Peyer's patch (tissue), 4 donors: ENCODE measurements at regions not wholly inside any gene's neighbourhood (a gene's known extent, or its start where the extent isn't known, plus 50 kb on each side); places are given as distances from the start of the nearest gene placed in this dataset.

Source experiments
- DNase-seq, 3 donors: peaks; one replicate each; pipeline ENCODE4 v3.0.0-alpha.2; 2017 to 2019
- H3K27ac ChIP-seq, 4 donors: fragments of 200-600 bp; sonication (generic); one replicate each; pipeline ENCODE4 v1.5.1; 2016 to 2019
- H3K27me3 ChIP-seq, 2 donors: fragments of 200-600 bp; sonication (generic); one replicate each; pipeline ENCODE4 v1.5.1; 2019
- H3K36me3 ChIP-seq, 3 donors: fragments of 200-600 bp; sonication (generic); one replicate each; pipeline ENCODE4 v1.5.1; 2016 to 2019
- H3K4me1 ChIP-seq, 4 donors: fragments of 200-600 bp; sonication (generic); one replicate each; pipeline ENCODE4 v1.5.1; 2016 to 2019
- H3K4me3 ChIP-seq, 4 donors: fragments of 200-600 bp; sonication (generic); 1 replicate in 3 of 4; 2 replicates in 1 of 4; pipeline ENCODE4 v1.5.1; 2016 to 2019; ENCODE audit warnings: mild to moderate bottlenecking in 1 of 4
- H3K9me3 ChIP-seq, 4 donors: fragments of 200-600 bp; sonication (generic); one replicate each; pipeline ENCODE4 v1.5.1; 2016 to 2019; ENCODE audit warnings: mild to moderate bottlenecking in 1 of 4
- POLR2A ChIP-seq, 2 donors: fragments of 450-650 bp; IDR thresholded peaks; one replicate each; pipeline ENCODE4 v1.5.1; 2017; ENCODE audit warnings: antibody characterized with exemption in 2 of 2, mild to moderate bottlenecking in 2 of 2, moderate library complexity in 2 of 2
- TF ChIP-seq, protein P1 (sequence below), 6 experiments: fragments of 450-650 bp in 4 of 6; fragments of 200-600 bp in 2 of 6; sonication (generic) in 1 of 6; IDR thresholded peaks; one replicate each; pipeline ENCODE4 v1.5.1; 2017 to 2019; ENCODE audit warnings: antibody characterized with exemption in 6 of 6, mild to moderate bottlenecking in 3 of 6, moderate library complexity in 1 of 6

DNA sequence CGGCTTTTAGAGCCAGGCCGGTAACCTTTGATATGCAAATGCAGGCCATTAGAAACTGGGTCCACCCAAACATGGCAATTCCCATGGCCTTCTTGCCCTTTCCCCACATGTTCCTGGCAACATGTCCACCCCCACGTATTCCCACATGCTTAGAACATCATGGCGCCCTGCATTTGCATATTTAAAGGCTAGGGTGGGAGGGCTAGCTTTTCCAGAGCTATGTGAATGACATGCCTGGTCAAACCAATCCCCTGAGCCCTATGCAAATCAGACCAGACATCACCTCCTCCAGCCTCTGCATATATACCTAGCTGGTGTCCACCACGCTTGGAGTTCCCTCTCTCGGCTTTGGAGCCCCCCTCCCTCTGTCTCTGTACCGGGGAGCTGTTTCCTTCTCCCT lies 481.9 kb downstream of the CDH2 start:
- H3K36me3 ChIP-seq = no peaks in the 10 kb centered on the region
- DNase-seq = no peak
- H3K27ac ChIP-seq = no peak overlapping the region
- H3K27me3 ChIP-seq = no peaks in the 10 kb centered on the region
- no peak for TF ChIP-seq POLR2A (IDR thresholded peaks at IDR 0.05)
- TF ChIP-seq, protein P1, sequence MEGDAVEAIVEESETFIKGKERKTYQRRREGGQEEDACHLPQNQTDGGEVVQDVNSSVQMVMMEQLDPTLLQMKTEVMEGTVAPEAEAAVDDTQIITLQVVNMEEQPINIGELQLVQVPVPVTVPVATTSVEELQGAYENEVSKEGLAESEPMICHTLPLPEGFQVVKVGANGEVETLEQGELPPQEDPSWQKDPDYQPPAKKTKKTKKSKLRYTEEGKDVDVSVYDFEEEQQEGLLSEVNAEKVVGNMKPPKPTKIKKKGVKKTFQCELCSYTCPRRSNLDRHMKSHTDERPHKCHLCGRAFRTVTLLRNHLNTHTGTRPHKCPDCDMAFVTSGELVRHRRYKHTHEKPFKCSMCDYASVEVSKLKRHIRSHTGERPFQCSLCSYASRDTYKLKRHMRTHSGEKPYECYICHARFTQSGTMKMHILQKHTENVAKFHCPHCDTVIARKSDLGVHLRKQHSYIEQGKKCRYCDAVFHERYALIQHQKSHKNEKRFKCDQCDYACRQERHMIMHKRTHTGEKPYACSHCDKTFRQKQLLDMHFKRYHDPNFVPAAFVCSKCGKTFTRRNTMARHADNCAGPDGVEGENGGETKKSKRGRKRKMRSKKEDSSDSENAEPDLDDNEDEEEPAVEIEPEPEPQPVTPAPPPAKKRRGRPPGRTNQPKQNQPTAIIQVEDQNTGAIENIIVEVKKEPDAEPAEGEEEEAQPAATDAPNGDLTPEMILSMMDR (IDR thresholded peaks at IDR 0.05) = no peak
- H3K9me3 ChIP-seq = no peaks in the 10 kb centered on the region
- no peaks in the 10 kb centered on the region for H3K4me1 ChIP-seq
- no peak overlapping the region for H3K4me3 ChIP-seq

DNA sequence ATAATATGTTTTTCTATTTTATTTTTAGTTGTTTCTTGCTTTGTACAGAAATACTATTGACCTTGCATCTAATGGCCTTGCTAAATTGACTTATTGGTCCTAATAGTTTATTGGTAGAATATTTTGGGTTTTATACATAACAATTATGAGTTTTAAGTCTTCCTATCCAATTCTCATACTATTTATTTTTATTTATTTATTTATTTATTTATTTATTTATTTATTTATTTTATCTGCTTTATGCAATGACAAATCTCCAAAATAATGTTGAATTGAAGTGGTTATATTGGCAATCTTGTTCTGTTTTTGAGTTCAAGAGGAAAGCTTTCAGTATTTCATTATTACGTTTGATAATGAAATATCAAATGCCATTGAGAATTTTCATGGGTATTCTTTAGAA lies 488.3 kb downstream of the CDH2 start:
- DNase-seq = no peak
- no peak overlapping the region for H3K27ac ChIP-seq
- H3K9me3 ChIP-seq = no peaks in the 10 kb centered on the region
- H3K4me3 ChIP-seq = no peak overlapping the region
- no peaks in the 10 kb centered on the region for H3K36me3 ChIP-seq
- H3K4me1 ChIP-seq = no peaks in the 10 kb centered on the region
- no peak for TF ChIP-seq POLR2A (IDR thresholded peaks at IDR 0.05)
- TF ChIP-seq, protein P1 (IDR thresholded peaks at IDR 0.05) = no peak
- no peaks in the 10 kb centered on the region for H3K27me3 ChIP-seq

DNA sequence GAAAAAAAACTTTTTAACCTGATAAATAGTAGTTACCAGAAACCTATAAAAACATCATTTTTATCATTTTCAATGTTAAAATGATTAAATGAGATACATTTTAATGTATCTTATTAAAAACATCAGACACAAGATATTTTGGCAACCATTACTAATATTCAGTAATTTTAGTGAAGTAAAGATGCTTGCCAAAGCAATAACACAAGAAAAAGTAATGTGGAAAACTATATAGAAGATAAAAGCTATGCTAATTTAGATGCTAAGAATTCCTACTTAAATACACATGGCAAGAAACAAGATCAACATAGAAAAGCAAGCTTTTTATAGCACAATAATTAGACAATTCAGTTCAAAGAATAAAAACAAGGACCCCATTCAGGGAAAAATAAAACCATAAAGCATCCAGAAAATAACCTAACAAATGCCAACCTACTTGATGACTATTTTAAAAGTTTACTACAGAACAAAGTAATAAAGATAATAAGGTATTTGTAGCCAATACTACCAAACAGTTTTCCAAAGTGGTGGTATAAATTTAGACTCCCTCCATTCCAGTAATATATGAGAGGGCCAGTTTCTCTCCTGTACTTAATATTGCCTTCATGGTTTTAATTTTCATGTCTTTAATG lies 489.5 kb downstream of the CDH2 start:
- Histone ChIP-seq H3K27ac (no peak overlapping the region), H3K4me3 (no peak overlapping the region), H3K27me3 (no peaks in the 10 kb centered on the region), H3K4me1 (no peaks in the 10 kb centered on the region), H3K36me3 (no peaks in the 10 kb centered on the region), H3K9me3 (no peaks in the 10 kb centered on the region)
- TF ChIP-seq, protein P1 (IDR thresholded peaks at IDR 0.05) = no peak
- TF ChIP-seq POLR2A (IDR thresholded peaks at IDR 0.05) = no peak
- no peak for DNase-seq

DNA sequence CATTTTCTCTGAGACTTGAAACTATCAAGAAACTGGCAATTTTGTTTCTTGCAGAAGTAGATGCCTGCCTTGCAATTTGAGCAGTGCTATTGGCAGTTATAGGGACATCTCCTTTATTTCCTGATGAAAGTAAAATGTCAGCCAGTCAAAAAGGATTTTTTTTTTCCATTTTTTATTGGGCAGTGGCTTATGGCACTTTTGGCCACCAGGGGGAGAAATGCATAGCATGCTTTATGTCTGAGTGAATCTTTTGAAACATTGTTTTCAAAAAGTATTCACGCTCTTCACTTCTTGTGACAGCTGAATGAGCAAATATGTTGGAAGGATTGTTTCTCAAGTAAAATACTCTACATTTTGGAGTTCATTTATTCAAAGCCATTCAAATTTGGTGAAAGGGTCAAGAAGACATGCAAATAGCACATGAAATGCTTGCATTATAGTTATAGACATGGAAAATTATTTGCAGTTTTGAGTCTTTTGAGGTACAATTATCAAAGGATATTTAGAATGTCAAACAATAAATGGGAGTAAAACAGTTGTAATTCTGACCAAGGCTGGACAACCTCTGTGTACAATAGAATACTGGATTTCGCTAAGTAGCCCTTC lies 491.0 kb downstream of the CDH2 start:
- no peak overlapping the region for H3K27ac ChIP-seq
- no peaks in the 10 kb centered on the region for H3K36me3 ChIP-seq
- no peak for TF ChIP-seq POLR2A (IDR thresholded peaks at IDR 0.05)
- TF ChIP-seq, protein P1 (IDR thresholded peaks at IDR 0.05) = peak in 5 of 6 experiments; percentile 33 to 48 (median 39)
- no peak overlapping the region for H3K4me3 ChIP-seq
- H3K4me1 ChIP-seq = no peaks in the 10 kb centered on the region
- no peaks in the 10 kb centered on the region for H3K27me3 ChIP-seq
- H3K9me3 ChIP-seq = no peaks in the 10 kb centered on the region
- no peak for DNase-seq

DNA sequence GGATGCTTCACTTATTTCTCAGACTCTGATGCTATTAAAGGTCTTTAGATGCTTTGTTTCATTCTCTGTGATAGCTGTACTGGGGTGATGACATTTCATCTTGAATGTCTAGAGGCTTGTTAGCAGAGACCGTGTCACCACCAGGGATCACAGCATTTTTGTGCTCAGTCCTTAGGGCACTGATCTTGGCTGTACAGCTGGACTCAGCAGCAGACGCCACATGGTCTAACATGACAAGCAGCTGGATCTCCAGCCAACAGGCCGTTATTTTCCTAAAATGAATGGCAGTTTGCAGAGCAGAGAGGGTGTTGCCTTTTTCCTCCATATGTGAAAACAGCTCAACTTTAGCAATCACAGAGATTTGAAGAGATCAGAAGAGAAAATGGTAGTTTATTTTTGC lies 491.8 kb downstream of the CDH2 start:
- Histone ChIP-seq H3K27me3 (no peaks in the 10 kb centered on the region), H3K4me3 (no peak overlapping the region), H3K27ac (no peak overlapping the region), H3K36me3 (no peaks in the 10 kb centered on the region), H3K4me1 (no peaks in the 10 kb centered on the region), H3K9me3 (no peaks in the 10 kb centered on the region)
- no peak for TF ChIP-seq POLR2A (IDR thresholded peaks at IDR 0.05)
- TF ChIP-seq, protein P1 (IDR thresholded peaks at IDR 0.05) = no peak
- no peak for DNase-seq
